Endothelial cell of umbilical vein (primary cell): ENCODE measurements at regions not wholly inside any gene's neighbourhood (a gene's known extent, or its start where the extent isn't known, plus 50 kb on each side); places are given as distances from the start of the nearest gene placed in this dataset.

Source experiments
- BruUV-seq: library from RNA; stranded (reverse); fragments of 400-500 nt; replicated peaks from 2 replicates; lab custom pipeline; 2021; lab: Mats Ljungman, UMichigan
- CTCF ChIA-PET: fragments of 300-600, 350-600 bp; sonication (Branson Sonifier 250); formaldehyde crosslinking; loops from one replicate; lab custom pipeline; 2021; ENCODE audit warnings: antibody characterized with exemption, inconsistent platforms; lab: Charles Lee
- POLR2A ChIA-PET: fragments of 300-600, 350-600 bp; sonication (Branson Sonifier 250); formaldehyde crosslinking; loops from one replicate; lab custom pipeline; 2021; ENCODE audit warnings: antibody characterized with exemption, inconsistent platforms; lab: Charles Lee
- DNase-seq: peaks from one replicate; pipeline ENCODE4 v3.0.0-alpha.2; 2011; ENCODE audit warnings: low read depth, low spot score
- FAIRE-seq: peaks from 2 replicates; lab custom pipeline; 2011; peaks lifted over from hg19 to GRCh38; lab: Jason Lieb, UNC
- H2AFZ ChIP-seq: 2 replicates; pipeline ENCODE4 v1.6.0; 2012; ENCODE audit warnings: low read depth, low read length, control low read depth, inconsistent platforms
- H3K27ac ChIP-seq: 2 replicates; pipeline ENCODE4 v1.5.1; 2011; ENCODE audit warnings: low read depth, mild to moderate bottlenecking, control low read depth, low read length, moderate library complexity; ENCODE audit not compliant: insufficient read depth
- H3K27me3 ChIP-seq, 2 experiments: 2 replicates each; pipeline versions ENCODE4 v1.6.0 to v1.6.1; 2011; ENCODE audit warnings: low read length in 2 of 2, mixed read lengths in 1 of 2; ENCODE audit not compliant: control insufficient read depth in 2 of 2, insufficient read depth in 2 of 2
- H3K36me3 ChIP-seq, 2 experiments: 2 replicates in 1 of 2; 3 replicates in 1 of 2; pipeline ENCODE4 v1.5.1; 2011; ENCODE audit warnings: low read length in 2 of 2, mild to moderate bottlenecking in 1 of 2, moderate library complexity in 1 of 2; ENCODE audit not compliant: control insufficient read depth in 2 of 2, insufficient read depth in 2 of 2; ENCODE audit errors: extremely low read depth in 1 of 2
- H3K4me1 ChIP-seq: 3 replicates; pipeline ENCODE4 v1.5.1; 2011; ENCODE audit warnings: mild to moderate bottlenecking, low read length; ENCODE audit not compliant: control insufficient read depth, insufficient read depth; ENCODE audit errors: extremely low read depth
- H3K4me2 ChIP-seq: 2 replicates; pipeline ENCODE4 v1.6.1; 2011; ENCODE audit warnings: low read length, control low read depth, mixed read lengths; ENCODE audit not compliant: insufficient read depth
- H3K4me3 ChIP-seq, 3 experiments: fragments of 200-600 bp in 1 of 3; sonication (generic), shearing (Covaris generic) in 1 of 3; replicated peaks in 1 of 3; 2 replicates each; pipeline ENCODE4 v1.5.1; 2011 to 2016; ENCODE audit warnings: control low read depth in 3 of 3, low read length in 3 of 3, mild to moderate bottlenecking in 2 of 3, inconsistent platforms in 1 of 3, low read depth in 1 of 3, moderate library complexity in 1 of 3; ENCODE audit not compliant: insufficient read depth in 1 of 3
- H3K79me2 ChIP-seq: 2 replicates; pipeline ENCODE4 v1.6.0; 2012; ENCODE audit warnings: low read length, inconsistent platforms; ENCODE audit not compliant: control insufficient read depth, insufficient read depth
- H3K9ac ChIP-seq: replicated peaks from 2 replicates; pipeline ENCODE3; 2011; ENCODE audit warnings: low read length, control low read depth; ENCODE audit not compliant: insufficient read depth; ENCODE audit errors: extremely low read depth
- H3K9me1 ChIP-seq: replicated peaks from 3 replicates; pipeline ENCODE4 v1.6.0; 2011; ENCODE audit warnings: mild to moderate bottlenecking, low read length; ENCODE audit not compliant: control insufficient read depth, insufficient read depth; ENCODE audit errors: extremely low read depth
- H3K9me3 ChIP-seq: replicated peaks from 2 replicates; pipeline ENCODE4 v1.5.1; 2012; ENCODE audit warnings: low read length, inconsistent platforms; ENCODE audit not compliant: control insufficient read depth, insufficient read depth
- H4K20me1 ChIP-seq: replicated peaks from 2 replicates; pipeline ENCODE3; 2011; ENCODE audit warnings: mild to moderate bottlenecking, low read length; ENCODE audit not compliant: control insufficient read depth, insufficient read depth; ENCODE audit errors: extremely low read depth
- EZH2 ChIP-seq: IDR thresholded peaks from 2 replicates; pipeline ENCODE4 v1.6.1; 2012; ENCODE audit warnings: borderline replicate concordance, low read depth, mild to moderate bottlenecking, moderate library complexity, low read length, inconsistent platforms; ENCODE audit not compliant: severe bottlenecking
- FOS ChIP-seq: IDR thresholded peaks from 2 replicates; pipeline ENCODE4 v1.6.1; 2011; ENCODE audit warnings: mild to moderate bottlenecking, low read length, moderate library complexity, borderline replicate concordance; ENCODE audit not compliant: insufficient read depth
- GATA2 ChIP-seq: IDR thresholded peaks from 2 replicates; pipeline ENCODE4 v1.7.0; 2011; ENCODE audit warnings: low read depth, mild to moderate bottlenecking, moderate library complexity, mixed read lengths, low read length; ENCODE audit not compliant: insufficient read length, insufficient read depth
- JUN ChIP-seq: IDR thresholded peaks from 2 replicates; pipeline ENCODE4 v1.6.1; 2011; ENCODE audit warnings: borderline replicate concordance, low read depth; ENCODE audit not compliant: insufficient read length, insufficient read depth
- MYC ChIP-seq: IDR thresholded peaks from one replicate; pipeline ENCODE4 v1.6.1; 2011; ENCODE audit warnings: mild to moderate bottlenecking, low read depth, low read length
- POLR2A ChIP-seq: IDR thresholded peaks from 2 replicates; pipeline ENCODE4 v1.6.1; 2012; ENCODE audit warnings: low read depth, mild to moderate bottlenecking, control low read depth, low read length
- POLR2AphosphoS5 ChIP-seq: IDR thresholded peaks from 2 replicates; pipeline ENCODE4 v1.6.1; 2012; ENCODE audit warnings: low read depth, mild to moderate bottlenecking, control low read depth, low read length, moderate library complexity; ENCODE audit not compliant: insufficient read depth
- dilution Hi-C: fragments of 300-500 bp; cut with MboI; formaldehyde crosslinking; loops from one replicate; pipeline ENCODE4 v1.15.0; 2019; ENCODE audit warnings: low sequenced_read_pairs; ENCODE audit not compliant: extremely low pct_ligation_motif_present
- intact Hi-C: fragments of 100-400 bp; cut with micrococcal nuclease; formaldehyde crosslinking; loops from one replicate; pipeline ENCODE4 v1.10.0; 2022
- TF ChIP-seq, protein P1 (sequence below): IDR thresholded peaks from 2 replicates; pipeline ENCODE4 v1.6.1; 2011; ENCODE audit not compliant: insufficient read depth, insufficient read length
- TF ChIP-seq, protein P2 (sequence below), 2 donors: IDR thresholded peaks; 1 replicate in 1 of 2; 2 replicates in 1 of 2; pipeline ENCODE4 v1.5.1; 2011; ENCODE audit warnings: low read length in 2 of 2, mild to moderate bottlenecking in 2 of 2, moderate library complexity in 2 of 2, control low read depth in 1 of 2, inconsistent platforms in 1 of 2, low read depth in 1 of 2; ENCODE audit not compliant: insufficient read depth in 1 of 2; ENCODE audit errors: extremely low read depth in 1 of 2

DNA sequence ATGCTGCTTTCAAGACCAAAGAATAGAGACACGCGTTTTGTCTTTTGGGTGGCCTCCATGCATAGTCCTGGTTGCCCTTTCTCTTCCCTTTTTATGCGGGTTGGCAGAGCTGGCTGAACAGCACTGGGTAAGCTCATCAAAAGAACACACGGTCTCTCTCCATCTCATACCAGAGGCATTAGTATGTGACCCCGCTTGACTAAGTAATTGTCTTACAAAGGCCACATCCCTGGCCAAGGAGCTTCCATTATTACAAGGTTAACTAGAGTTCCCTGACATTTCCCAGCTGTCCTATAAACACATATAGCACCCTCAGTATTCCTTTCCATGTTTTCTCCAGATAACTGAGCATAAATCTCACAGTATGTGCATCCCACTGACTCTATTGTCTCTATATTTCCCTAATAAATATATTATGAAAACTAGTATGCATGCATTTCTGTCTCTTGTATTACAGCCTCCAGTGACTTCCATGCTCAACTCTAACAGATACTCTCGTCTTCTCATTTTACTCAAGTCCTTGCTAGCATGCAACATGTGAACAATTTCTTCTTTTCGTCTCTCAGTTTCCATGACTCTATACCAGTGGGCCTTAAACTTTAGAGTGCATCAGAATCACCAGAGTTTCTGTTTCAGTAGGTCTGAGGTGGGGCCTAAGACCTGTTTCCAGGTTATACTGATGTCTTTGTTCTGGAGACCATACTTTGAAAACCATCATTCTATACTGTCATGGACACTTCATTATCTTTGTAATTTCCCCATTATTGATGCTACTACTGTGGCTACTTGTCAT lies 247.7 kb upstream of the ARSJ start:
- no peak for FAIRE-seq
- dilution Hi-C loops: no loop called here
- H3K36me3 ChIP-seq: no peaks in the 10 kb centered on the region

More for the DNA sequence above, 247.7 kb upstream of the ARSJ start:
- Histone ChIP-seq H3K79me2 (no peaks in the 10 kb centered on the region), H3K27me3 (no peaks in the 10 kb centered on the region), H3K9me3 (no peaks in the 10 kb centered on the region), H3K4me2 (no peak overlapping the region), H3K27ac (no peak overlapping the region), H4K20me1 (no peaks in the 10 kb centered on the region), H2AFZ (no peak overlapping the region), H3K9me1 (no peaks in the 10 kb centered on the region), H3K4me1 (no peaks in the 10 kb centered on the region), H3K9ac (no peak overlapping the region), H3K4me3 (no peak overlapping the region)
- no peak for DNase-seq
- intact Hi-C loops: no loop called here
- ChIA-PET POLR2A (no interaction called here), CTCF (no interaction called here)
- BruUV-seq: no TSS peak
- TF ChIP-seq, protein P1, sequence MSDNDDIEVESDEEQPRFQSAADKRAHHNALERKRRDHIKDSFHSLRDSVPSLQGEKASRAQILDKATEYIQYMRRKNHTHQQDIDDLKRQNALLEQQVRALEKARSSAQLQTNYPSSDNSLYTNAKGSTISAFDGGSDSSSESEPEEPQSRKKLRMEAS: no peak
- TF ChIP-seq MYC (no peak), FOS (no peak), POLR2A (no peak), JUN (no peak), GATA2 (no peak), POLR2AphosphoS5 (no peak), EZH2 (no peak)
- TF ChIP-seq, protein P2, sequence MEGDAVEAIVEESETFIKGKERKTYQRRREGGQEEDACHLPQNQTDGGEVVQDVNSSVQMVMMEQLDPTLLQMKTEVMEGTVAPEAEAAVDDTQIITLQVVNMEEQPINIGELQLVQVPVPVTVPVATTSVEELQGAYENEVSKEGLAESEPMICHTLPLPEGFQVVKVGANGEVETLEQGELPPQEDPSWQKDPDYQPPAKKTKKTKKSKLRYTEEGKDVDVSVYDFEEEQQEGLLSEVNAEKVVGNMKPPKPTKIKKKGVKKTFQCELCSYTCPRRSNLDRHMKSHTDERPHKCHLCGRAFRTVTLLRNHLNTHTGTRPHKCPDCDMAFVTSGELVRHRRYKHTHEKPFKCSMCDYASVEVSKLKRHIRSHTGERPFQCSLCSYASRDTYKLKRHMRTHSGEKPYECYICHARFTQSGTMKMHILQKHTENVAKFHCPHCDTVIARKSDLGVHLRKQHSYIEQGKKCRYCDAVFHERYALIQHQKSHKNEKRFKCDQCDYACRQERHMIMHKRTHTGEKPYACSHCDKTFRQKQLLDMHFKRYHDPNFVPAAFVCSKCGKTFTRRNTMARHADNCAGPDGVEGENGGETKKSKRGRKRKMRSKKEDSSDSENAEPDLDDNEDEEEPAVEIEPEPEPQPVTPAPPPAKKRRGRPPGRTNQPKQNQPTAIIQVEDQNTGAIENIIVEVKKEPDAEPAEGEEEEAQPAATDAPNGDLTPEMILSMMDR (IDR thresholded peaks at IDR 0.05; ENCODE audit: extremely low read depth in 1 of 2, insufficient read depth in 1 of 2, low read depth in 1 of 2, low read length in 2 of 2): no peak
